GM18507 (cell line): ENCODE measurements at regions not wholly inside any gene's neighbourhood (a gene's known extent, or its start where the extent isn't known, plus 50 kb on each side); places are given as distances from the start of the nearest gene placed in this dataset.
"Not testable (repeated sequence)": the region's sequence is repeated elsewhere in the genome, so short reads cannot be mapped to it uniquely, and the experiment has no call there.

ENCODE experiments used
- DNase-seq: peaks from one replicate; pipeline ENCODE4 v3.0.0; 2011; ENCODE audit warnings: low read depth; ENCODE audit not compliant: insufficient read length; ENCODE audit errors: extremely low spot score
- FAIRE-seq: peaks from 2 replicates; lab custom pipeline; 2011; peaks lifted over from hg19 to GRCh38; lab: Jason Lieb, UNC

GRCh38 chr2:217371781-217372213, 511.9 kb upstream of the TNP1 start:
- FAIRE-seq (no peak), DNase-seq (no peak)

DNA sequence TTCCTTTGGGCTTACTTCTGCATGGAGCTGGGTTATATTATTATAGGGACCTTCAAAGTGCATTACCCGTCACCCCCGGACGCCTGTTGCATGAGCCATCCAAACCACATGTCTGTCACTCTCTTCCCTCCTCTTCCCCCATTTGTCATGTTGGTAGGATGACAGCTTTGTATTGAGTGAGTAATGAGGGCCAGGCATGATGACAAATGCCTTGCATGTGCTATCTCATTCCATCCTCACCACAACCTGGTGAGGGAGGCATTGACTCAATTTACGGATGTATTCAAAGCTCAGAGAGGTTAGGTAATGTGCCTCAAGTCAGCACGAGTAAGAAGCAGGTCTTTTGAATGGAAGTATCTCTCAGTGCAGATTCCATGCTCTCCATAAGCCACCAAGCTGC, 510.5 kb upstream of the TNP1 start:
- DNase-seq (no peak), FAIRE-seq (no peak)

- FAIRE-seq (no peak), DNase-seq (no peak)
Measured at GRCh38 chr2:217367464-217367863, 507.6 kb upstream of the TNP1 start.

DNA sequence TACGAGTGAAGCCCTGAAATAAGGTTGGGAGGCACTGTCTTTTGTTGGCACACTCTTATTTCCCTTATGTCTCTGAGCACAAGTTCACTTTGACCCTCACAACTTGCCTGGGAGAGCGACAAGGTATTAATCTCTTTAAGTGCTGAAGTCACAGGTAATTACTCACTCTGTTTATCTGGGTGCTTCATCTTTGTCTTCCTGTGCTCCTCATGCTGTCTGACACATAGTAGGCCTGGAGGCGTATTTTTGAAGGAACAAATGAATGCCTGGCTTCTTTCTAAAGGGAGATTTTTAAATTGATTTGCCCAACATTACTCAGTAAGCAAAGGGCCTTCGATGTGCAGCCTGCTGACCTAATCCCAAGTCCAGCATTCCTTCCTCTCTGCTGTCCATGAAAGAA, 507.1 kb upstream of the TNP1 start:
- FAIRE-seq (no peak), DNase-seq (no peak)

GRCh38 chr2:217366266-217366895, 506.5 kb upstream of the TNP1 start:
- no peak for FAIRE-seq
- no peak for DNase-seq

DNA sequence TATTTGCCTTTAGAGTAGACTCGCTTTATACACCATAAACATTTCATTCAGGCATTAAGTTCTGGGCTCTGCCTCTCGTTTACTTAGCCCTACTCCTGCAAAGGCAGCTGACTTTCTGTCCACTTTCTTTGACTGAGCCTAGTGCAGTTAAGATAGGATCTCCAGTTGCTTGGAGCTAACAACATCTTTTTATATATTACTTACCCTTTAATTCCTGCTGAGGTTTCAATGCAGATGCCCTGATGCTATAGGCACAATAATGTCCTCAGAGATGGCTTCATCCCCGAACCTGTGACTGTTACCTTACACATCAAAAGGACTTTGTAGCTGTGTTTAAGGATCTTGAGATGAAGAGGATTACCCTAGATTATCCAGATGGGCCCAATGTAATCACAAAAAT, 505.8 kb upstream of the TNP1 start:
- no peak for DNase-seq
- FAIRE-seq = no peak

DNA sequence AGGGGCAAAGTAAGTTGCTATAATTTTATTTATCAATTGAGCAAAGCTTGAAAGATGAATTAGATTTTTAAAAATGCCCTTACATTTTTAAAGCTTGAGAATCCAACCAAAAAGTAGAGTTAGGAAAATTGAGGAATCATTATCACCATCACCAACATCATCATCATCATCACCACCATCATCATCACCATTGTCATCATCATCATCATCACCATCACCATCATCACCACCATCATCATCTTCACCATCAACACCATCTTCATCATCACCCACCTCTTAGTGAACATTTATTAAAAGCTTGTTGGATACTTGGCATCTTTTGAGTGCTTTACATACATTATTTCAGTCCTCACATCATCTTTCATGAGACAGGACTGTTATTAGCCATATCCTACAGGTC, 504.4 kb upstream of the TNP1 start:
- FAIRE-seq (no peak), DNase-seq (no peak)

GRCh38 chr2:217363470-217363869, 503.6 kb upstream of the TNP1 start:
- DNase-seq (no peak), FAIRE-seq (no peak)

- FAIRE-seq (no peak), DNase-seq (no peak)
Measured at GRCh38 chr2:217362710-217363109, 502.8 kb upstream of the TNP1 start.

DNA sequence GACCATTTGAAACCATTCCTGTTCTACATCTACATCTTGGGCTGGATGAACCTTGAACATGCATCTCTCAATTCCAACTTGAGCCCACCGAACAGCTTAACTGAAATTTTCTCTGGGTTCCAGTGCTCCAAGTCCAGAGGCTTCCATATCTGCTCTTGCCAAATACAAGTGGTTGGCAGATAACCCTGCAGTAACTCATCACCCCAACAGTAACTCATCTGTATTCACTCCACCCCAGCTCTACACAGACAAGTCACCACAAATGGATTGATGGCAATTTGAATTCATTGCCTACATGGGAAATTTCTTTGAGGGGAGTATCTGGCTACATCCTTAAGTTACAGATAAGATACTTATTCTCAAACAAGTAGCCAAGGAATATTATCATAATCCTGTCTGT, 502.4 kb upstream of the TNP1 start:
- no peak for DNase-seq
- no peak for FAIRE-seq

GRCh38 chr2:217361483-217361880, 501.6 kb upstream of the TNP1 start:
- DNase-seq (no peak), FAIRE-seq (no peak)

GRCh38 chr2:217360781-217361482, 501.1 kb upstream of the TNP1 start:
- DNase-seq (no peak), FAIRE-seq (no peak)

DNA sequence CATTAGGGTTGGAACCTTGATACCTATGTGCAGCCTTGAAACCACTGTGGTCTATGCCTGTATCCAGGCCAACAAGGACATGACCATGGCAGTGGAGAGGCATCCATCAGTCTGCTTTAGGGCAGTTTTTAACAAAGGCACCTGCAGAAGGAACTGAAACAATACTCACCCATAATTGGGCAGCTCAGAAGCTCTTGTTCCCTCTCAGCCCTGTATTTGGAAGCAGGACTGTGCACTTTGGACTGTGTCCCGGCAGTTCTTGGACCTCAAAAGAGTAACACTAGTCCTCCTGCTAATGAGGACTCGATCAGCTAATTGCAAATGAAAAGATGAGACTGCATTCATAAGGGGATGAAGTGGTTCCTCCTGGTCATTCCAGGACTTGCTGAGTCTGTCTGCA, 500.2 kb upstream of the TNP1 start:
- no peak for FAIRE-seq
- DNase-seq = no peak

DNA sequence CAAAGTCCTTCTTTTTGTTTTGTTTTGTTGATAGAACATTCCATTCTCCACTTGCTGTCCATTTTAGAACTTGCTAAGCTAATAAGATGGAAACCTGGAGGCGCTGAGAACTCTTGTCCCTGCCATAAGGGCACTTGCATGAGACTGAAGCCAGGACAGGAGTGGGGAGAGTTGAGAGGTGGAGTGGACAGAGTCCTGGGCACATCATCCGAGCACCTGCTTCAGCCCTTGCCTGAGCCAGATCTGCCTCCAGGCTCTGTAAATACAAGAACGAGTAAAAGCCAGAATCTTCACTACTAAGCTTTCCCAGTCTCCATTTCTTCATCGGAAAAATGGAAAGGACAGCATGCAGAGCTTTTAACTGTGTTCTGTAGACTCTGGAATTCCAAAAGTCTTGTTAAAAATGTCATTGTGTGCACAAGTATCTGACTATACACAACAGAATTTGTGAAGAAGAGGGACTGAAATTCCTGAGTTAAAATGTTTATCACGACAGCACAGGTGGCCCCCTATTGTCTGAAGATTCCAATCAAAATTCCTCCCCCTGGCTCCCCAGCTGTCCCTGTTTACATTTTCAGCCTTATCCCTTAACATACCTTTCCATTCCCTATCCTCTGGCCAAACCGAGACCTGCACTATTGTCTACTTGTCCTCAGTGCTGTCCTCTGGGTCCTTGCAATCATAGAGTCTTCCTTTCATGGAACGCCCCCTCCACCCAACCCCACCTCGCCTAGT, 498.2 kb upstream of the TNP1 start:
- no peak for FAIRE-seq
- DNase-seq = no peak

- no peak for DNase-seq
- no peak for FAIRE-seq
Measured at GRCh38 chr2:217356781-217357180, 496.9 kb upstream of the TNP1 start.

DNA sequence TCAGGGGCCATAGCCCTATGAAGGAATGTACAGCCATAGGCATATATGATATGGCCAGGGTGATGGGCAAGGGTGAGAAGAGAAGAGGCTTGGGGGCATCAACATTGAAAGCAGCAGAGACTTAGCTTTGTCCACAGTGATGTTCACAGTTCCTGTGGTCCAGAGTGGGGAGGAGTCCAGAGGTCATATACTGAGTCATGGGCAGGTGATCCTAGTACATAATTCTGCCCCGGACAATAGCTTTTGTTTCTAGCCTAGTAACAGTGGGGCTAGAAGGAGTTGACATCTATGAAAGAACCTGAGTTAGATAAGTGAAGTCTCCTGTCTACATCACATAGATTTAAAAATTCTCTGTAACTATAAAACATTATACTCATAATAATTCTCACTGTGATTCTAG, 496.3 kb upstream of the TNP1 start:
- DNase-seq (no peak), FAIRE-seq (no peak)

GRCh38 chr2:217353591-217353990, 493.7 kb upstream of the TNP1 start:
- DNase-seq (no peak), FAIRE-seq (no peak)

DNA sequence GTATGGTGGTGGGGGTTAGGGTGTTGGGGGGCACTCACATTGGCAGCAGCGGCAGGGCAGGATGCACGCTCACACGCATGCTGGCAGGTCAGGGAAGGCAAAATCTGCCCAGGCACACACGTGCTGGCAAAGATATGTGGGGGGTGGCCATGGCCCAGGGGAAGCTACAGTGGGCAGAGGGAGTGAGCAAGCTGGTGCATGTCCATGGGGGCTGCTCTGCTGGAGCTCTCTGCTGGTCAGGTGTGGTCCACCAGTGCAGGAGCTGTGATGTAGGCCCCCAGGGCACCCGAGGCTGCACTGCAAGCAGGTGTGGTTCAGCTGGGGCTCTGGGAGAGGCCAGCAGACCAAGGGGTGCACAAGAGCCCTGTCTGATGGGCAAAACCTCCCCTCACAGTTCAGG, 491.5 kb upstream of the TNP1 start:
- FAIRE-seq = no peak

GRCh38 chr2:217349251-217349650, 489.4 kb upstream of the TNP1 start:
- FAIRE-seq (no peak), DNase-seq (no peak)

More for the DNA sequence above, 491.5 kb upstream of the TNP1 start:
- DNase-seq = no peak

DNA sequence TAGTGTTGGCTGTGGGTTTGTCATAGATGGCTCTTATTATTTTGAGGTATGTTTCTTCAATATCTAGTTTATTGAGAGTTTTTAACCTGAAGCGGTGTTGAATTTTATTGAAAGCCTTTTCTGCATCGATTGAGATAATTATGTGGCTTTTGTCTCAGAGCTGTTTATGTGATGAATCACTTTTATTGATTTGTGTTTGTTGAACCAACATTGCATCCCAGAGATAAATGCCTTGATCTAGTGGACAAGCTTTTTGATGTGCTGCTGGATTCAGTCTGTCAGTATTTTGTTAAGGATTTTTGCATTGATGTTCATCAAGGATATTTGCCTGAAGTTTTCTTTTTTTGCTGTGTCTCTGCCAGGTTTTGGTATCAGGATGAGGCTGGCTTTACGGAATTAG, 487.8 kb upstream of the TNP1 start:
- FAIRE-seq, DNase-seq: not testable (repeated sequence)

DNA sequence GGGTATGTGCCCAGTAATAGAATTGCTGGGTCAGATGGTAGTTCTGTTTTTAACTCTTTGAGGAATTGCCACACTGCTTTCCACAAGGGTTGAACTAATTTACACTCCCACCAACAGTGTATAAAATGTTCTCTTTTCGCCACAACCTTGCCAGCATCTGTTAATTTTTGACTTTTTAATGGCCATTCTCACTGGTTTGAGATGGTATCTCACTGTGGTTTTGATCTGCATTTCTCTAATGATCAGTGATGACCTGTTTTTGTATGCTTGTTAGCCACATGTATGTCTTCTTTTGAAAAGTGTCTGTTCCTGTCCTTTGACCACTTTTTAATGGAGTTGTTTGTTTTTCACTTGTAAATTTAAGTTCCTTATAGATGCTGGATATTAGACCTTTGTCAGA, 486.2 kb upstream of the TNP1 start:
- not testable (repeated sequence) for DNase-seq, FAIRE-seq
